Transverse colon (tissue), 4 donors: ENCODE measurements at regions not wholly inside any gene's neighbourhood (a gene's known extent, or its start where the extent isn't known, plus 50 kb on each side); places are given as distances from the start of the nearest gene placed in this dataset.

Experiments
- CTCF ChIP-seq, 5 experiments: fragments of 200-600 bp in 3 of 5; fragments of 450-650 bp in 2 of 5; sonication (generic) in 3 of 5; IDR thresholded peaks; 1 replicate in 2 of 5; 2 replicates in 3 of 5; pipeline ENCODE4 v1.5.1; 2016 to 2017; ENCODE audit warnings: antibody characterized with exemption in 5 of 5, inconsistent platforms in 3 of 5, mild to moderate bottlenecking in 2 of 5, moderate library complexity in 1 of 5
- POLR2A ChIP-seq: fragments of 450-650 bp; IDR thresholded peaks from one replicate; pipeline ENCODE4 v1.6.1; 2016; ENCODE audit warnings: antibody characterized with exemption, mild to moderate bottlenecking, moderate library complexity
- POLR2AphosphoS5 ChIP-seq, 3 donors: sonication (generic); formaldehyde crosslinking; IDR thresholded peaks; one replicate each; pipeline ENCODE4 v1.6.1; 2016; ENCODE audit warnings: antibody characterized with exemption in 3 of 3

GRCh38 chr17:79153367-79154130, 78.9 kb downstream of the ENGASE start:
- TF ChIP-seq CTCF (IDR thresholded peaks at IDR 0.05): no peak
- no peak for TF ChIP-seq POLR2A
- no peak for TF ChIP-seq POLR2AphosphoS5 (IDR thresholded peaks at IDR 0.05)
